D721Med (cell line): ENCODE measurements at regions not wholly inside any gene's neighbourhood (a gene's known extent, or its start where the extent isn't known, plus 50 kb on each side); places are given as distances from the start of the nearest gene placed in this dataset.

Experiments
- DNase-seq: peaks from one replicate; pipeline ENCODE4 v3.0.0; 2011; ENCODE audit warnings: low spot score; ENCODE audit not compliant: insufficient read length
- FAIRE-seq: peaks from 2 replicates; lab custom pipeline; 2011; peaks lifted over from hg19 to GRCh38; lab: Jason Lieb, UNC
- TF ChIP-seq, protein P1 (sequence below): IDR thresholded peaks from 2 replicates; pipeline ENCODE4 v1.5.1; 2012; ENCODE audit warnings: mild to moderate bottlenecking, control low read depth; ENCODE audit not compliant: insufficient read depth; ENCODE audit errors: missing control alignments

DNA sequence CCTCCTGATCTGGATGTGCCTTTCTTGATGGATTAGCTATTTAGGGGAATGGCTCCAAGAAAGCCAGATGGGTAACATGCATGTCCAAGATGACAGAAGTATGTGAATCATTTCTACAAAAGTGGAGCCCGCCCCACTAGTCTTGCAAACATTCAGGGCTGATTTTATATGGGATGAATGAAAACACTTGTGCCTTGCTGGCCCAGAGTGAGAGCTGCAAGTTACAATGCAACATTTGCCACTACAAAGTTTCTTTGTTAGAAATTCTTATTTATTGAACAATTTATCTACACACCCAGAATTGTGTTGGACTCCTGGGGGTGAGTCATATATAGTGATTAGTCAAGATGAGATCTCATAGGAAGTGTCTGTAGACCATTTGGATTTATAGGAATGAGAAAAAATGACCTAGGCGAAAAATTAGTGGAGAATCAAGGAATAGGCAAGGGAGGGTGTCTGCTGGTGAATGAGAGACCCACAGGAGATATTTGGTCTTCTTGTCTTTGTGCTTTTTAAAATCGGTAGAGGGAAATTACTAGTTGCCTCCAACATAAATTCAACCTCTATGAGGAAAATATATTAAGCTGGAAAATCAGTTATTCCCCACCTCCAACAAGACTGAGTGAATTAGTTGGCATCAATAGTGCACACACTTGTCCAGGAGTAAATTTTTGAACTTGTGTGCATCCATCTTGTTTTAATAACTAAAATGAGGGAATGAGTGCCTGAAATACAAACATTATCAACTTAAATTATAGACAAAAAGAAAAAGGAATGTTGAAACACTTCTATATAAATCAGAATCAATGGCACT lies 53.5 kb upstream of the DCBLD2 start:
- no peak for DNase-seq
- no peak for FAIRE-seq
- TF ChIP-seq, protein P1, sequence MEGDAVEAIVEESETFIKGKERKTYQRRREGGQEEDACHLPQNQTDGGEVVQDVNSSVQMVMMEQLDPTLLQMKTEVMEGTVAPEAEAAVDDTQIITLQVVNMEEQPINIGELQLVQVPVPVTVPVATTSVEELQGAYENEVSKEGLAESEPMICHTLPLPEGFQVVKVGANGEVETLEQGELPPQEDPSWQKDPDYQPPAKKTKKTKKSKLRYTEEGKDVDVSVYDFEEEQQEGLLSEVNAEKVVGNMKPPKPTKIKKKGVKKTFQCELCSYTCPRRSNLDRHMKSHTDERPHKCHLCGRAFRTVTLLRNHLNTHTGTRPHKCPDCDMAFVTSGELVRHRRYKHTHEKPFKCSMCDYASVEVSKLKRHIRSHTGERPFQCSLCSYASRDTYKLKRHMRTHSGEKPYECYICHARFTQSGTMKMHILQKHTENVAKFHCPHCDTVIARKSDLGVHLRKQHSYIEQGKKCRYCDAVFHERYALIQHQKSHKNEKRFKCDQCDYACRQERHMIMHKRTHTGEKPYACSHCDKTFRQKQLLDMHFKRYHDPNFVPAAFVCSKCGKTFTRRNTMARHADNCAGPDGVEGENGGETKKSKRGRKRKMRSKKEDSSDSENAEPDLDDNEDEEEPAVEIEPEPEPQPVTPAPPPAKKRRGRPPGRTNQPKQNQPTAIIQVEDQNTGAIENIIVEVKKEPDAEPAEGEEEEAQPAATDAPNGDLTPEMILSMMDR, result no peak

DNA sequence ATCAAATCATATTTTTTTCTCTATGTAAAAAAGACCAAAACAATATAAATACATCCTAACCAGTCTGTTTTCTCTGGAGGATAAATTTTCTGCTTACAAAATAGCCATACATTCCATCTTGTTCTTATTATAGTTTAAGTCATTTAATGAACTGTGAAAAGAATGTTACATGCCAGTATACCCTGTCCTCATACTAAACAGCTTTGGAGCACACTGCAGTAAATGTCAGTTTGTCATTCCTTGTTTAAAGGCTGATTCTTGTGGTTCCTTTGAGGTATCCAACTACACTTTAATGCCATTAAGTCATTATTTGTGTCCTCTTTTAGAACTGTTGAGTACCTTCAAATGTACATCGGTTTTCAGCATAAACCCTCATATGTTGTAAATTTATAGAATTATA lies 52.7 kb upstream of the DCBLD2 start:
- DNase-seq, result no peak
- TF ChIP-seq, protein P1, result no peak
- FAIRE-seq, result no peak

DNA sequence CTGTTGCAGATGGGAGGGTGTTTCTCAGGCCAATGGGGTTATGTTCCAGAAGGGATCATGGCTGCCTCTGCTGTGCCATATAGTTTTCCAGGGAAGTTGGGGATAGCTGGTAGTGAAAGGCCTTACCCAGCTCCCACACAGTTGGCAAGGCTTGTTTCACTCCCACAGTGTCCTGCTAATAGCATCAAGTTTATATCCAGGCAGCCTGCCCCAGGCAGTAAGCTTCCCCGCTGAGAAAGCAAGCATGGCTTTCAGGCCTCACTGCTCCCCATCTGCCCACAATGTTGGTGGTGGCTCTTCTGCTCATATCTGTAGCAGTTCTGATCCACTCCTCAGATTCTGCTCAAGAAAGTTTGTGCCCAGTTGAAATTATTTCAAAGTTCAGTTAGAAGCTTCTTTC lies 50.9 kb upstream of the DCBLD2 start:
- DNase-seq (no peak), FAIRE-seq (no peak)
- TF ChIP-seq, protein P1, result no peak
